C4-2B (cell line): ENCODE measurements at regions not wholly inside any gene's neighbourhood (a gene's known extent, or its start where the extent isn't known, plus 50 kb on each side); places are given as distances from the start of the nearest gene placed in this dataset.

Experiments
- CTCF ChIP-seq: fragments of 450-650 bp; conservative IDR thresholded peaks from 2 replicates; pipeline ENCODE4 v1.5.1; 2017; ENCODE audit warnings: mild to moderate bottlenecking
- ZFX ChIP-seq: fragments of 450-650 bp; IDR thresholded peaks from 2 replicates; pipeline ENCODE4 v1.6.1; 2017

- TF ChIP-seq CTCF (no peak), ZFX (no peak)
Measured at GRCh38 chr2:147789720-147790119, 55.1 kb upstream of the ACVR2A start.
